Activated CD4-positive, alpha-beta T cell treated with anti-CD3 and anti-CD28 coated beads, Interleukin-2, amount 50 U/mL, for 48 hours (primary cell): ENCODE measurements at regions not wholly inside any gene's neighbourhood (a gene's known extent, or its start where the extent isn't known, plus 50 kb on each side); places are given as distances from the start of the nearest gene placed in this dataset.
"Not testable (repeated sequence)": the region's sequence is repeated elsewhere in the genome, so short reads cannot be mapped to it uniquely, and the experiment has no call there.

Experiments used
- DNase-seq, 2 experiments: peaks; one replicate each; pipeline ENCODE4 v3.0.0-alpha.2; 2020

DNA sequence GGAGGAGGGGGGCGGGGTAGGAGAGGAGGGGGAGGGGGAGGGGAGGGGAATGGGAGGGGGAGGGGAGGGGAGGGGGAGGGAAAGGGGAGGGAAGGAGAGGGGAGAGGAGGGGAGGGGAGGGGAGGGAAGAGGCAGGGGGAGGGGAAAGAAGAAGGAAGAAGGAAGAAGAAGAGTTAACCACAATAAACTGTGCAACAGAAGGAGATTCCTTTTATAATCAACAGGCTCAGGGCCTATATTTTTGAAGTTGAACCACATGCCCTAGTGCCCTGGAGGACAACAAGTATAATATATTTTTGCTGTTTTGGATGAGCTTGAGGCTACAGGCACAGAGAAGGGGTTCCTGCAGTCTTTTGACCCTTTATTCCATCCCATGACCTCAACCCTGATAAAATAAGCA is 228.2 kb upstream of the IRF2BP2 start:
- DNase-seq: no peak

GRCh38 chr1:234837713-234838112 is 227.7 kb upstream of the IRF2BP2 start:
- DNase-seq: no peak

DNA sequence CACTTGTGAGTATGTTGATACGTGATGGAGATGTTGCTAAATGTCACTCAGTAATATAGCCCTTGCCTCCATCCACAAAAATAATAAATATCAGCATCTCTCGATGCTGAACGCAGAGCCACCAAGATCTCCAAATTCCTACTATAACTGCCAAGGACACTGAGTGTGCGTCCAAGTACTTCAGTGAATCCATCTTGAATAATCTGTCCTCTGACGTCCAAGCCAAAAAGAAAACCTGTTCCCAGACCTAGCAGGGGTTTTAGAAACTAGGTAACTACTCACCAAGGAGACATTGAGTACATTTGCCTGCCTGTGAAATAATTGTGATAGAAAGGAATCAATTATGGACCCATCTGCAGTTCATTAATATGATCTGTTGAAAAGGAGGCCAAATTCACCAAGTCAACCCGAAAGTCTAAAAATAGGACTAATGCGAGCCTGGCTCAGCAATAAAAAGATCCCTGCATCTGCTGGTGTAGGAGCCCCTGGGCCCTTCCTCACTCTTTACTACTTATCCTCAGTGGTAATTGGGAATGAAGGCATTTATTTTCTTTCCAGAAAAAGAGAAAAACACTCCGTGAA is 226.9 kb upstream of the IRF2BP2 start:
- DNase-seq: no peak

DNA sequence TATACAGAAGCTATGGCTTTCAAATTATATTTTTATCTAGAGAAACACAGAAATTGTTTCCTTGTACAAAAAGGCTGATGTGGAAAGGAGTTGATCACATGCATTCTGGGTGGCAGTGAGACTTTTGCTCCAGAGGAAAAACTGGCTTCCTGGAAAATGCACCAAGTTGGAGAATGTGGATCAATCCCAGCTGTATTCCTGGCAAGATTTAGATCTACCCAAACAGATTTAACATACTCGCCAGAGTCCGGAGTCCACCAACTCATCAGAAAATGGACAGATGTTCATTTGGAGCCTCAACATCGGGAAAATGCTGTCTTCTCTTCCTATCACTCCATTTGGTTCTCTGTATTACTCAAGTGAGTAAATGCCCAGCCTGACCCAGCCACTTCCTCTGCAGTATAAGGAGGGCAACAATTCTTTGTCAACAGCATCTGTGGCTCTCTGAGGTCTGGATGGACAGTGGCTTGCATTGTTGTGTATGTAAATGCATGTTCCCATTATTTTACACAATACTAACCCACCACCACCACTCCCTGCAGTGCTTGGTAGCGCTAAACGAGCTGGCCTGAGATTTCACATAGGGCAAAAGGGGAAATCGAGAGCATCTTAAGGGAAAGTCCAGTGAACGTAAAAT is 226.2 kb upstream of the IRF2BP2 start:
- DNase-seq: no peak

DNA sequence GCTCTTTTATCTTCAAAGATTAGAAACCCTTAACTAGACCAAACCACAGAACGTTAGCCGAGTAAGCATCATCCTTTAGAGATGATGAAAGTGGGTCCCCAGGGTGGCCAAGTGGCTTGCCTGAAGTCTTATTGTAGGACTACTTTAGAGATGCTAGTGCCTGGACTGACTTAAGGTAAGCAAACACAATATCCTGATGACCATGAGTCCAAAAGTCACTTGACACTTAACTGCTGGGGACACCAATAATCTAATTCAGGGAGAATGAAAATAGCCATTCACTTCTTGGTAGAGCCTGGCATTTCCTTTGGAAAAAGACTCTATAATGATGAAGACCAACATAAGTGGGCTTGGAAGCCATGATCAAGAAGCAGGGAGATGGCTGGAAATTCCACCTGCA is 225.3 kb upstream of the IRF2BP2 start:
- no peak for DNase-seq

DNA sequence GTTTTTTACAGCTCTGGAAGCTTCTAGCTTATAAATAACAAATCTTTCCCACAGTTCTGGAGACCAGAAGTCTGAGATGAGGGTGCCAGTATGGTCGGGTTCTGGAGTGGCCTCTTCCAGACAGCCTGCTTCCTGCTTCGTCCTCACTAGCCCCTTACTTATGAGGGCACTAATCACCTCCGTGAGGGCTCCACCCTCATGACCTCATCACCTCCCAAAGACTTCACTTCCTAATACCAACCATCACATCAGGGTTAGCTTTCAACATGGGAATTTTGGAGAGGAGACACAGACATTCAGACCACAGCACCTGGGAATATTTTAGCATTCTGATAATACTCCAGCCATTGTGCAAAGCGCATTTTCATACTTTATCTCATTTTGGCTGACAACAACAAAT is 223.7 kb upstream of the IRF2BP2 start:
- no peak for DNase-seq

DNA sequence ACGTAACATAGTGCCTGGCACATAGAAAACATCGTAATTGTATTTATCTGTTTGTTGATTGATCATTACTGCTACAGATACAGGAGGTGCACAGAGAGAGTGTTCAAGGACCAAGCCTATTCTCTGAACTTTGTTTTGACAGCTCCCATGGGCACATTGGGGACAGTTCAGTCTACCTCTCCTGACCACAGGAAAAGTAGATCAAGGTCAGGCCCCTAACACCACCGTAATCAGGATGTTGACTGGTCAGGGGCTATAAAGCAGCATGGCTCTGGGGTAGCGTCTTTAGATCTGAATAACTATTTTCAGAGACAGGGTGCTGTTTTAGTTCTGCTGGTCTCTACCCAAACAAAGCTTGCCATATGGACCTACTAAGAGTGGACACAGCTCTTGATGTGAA is 223.1 kb upstream of the IRF2BP2 start:
- no peak for DNase-seq

GRCh38 chr1:234827656-234828055 is 217.7 kb upstream of the IRF2BP2 start:
- no peak for DNase-seq

DNA sequence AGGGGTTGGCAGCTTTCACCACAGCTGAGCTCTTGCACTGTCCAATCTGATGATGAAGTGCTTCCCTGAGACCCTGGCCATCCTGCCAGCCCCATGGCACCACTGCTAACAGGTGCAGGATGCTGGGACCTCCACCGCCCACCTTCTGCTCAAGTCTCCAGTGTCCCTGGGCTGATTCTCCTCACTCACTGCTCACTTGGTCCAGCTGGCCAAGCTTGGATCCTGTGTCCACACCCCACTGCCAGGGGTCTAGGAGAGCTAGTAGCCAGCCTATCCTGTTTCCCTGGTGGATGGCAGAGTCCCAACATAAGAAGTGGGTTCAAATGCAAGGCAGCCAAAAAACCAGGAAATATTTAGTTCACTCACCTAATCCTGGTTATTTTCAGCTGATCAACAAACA is 217.2 kb upstream of the IRF2BP2 start:
- no peak for DNase-seq

GRCh38 chr1:234826352-234826751 is 216.4 kb upstream of the IRF2BP2 start:
- DNase-seq: no peak

GRCh38 chr1:234825498-234826165 is 215.7 kb upstream of the IRF2BP2 start:
- no peak for DNase-seq

GRCh38 chr1:234824836-234825235 is 214.9 kb upstream of the IRF2BP2 start:
- not testable (repeated sequence) for DNase-seq

- no peak for DNase-seq
Observed at GRCh38 chr1:234823191-234824176, 213.5 kb upstream of the IRF2BP2 start.

DNA sequence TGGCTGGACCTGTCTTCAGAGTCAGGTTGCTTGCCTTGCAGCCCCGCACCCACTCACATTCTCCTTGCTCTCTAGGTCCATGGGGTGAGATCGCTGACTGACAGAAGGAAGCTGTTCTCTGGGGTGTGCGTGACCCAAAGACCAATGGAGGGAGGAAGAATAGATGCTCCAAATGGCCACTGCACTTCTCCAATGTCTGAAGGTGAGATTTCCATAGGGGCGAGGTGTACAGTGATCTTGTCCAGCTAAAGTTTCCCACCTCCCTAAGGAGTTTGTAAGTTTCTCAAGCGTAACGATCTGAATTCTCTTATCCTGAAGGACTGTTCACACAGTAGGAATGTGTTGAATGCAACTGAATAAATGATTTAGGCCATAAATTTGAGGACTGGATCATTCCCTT is 211.9 kb upstream of the IRF2BP2 start:
- no peak for DNase-seq

DNA sequence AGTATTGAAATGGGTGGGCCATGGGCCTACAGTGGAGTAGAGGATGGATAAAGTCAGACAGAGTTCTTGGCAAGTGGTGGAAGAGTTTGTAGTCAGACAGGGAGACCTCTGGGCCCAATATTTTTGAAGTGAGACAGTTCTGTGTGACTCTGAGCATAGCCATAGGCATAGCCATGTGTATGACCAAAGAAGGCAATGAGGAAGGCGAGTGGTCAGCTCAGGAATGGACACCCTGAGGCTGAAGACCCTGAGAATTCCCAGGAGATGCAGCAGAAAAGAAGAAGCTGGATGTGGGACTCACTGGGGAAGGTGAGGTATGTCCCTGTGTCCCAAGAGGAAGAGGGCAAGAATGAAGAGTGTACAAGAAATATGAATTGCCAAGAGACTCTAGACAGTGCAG is 210.6 kb upstream of the IRF2BP2 start:
- DNase-seq: no peak

GRCh38 chr1:234819845-234820244 is 209.9 kb upstream of the IRF2BP2 start:
- not testable (repeated sequence) for DNase-seq

- DNase-seq: not testable (repeated sequence)
Observed at GRCh38 chr1:234818040-234818387, 208.0 kb upstream of the IRF2BP2 start.

DNA sequence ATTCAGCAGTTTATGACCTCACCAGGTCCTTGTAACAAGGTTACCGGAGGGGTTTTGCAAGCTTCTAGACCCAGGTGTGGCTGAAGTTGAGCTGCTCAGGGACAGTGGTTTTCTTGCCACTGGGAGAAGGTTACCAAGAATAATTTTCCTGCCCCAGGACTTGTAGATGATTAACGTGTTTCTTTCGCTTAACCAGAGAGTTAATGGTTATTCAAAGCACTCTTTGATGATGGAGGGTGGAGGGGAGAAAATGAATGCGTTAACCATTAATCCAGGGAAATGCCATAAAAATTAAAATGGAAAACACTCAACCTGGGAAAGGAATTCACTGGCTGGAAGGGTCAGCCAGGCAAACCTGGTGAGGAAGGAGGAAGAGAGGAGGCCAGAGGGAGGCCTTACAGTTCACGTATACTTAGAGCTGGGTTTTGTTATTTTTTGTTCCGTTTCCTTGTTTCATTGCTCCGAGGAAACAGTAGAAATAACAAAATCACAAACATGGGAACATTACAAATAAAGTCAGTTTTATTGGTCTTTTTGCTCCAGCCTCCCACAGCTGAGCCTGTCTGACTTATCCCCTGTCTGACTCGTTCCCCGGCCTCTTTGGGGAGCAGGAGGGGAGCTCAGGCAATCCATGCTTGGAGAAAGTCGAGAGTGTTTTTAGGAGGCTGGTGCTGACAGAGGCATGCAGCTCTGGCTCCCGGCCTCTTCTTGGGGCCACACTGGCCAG is 207.5 kb upstream of the IRF2BP2 start:
- DNase-seq: not testable (repeated sequence)

GRCh38 chr1:234816864-234817263 is 206.9 kb upstream of the IRF2BP2 start:
- DNase-seq: not testable (repeated sequence)

DNA sequence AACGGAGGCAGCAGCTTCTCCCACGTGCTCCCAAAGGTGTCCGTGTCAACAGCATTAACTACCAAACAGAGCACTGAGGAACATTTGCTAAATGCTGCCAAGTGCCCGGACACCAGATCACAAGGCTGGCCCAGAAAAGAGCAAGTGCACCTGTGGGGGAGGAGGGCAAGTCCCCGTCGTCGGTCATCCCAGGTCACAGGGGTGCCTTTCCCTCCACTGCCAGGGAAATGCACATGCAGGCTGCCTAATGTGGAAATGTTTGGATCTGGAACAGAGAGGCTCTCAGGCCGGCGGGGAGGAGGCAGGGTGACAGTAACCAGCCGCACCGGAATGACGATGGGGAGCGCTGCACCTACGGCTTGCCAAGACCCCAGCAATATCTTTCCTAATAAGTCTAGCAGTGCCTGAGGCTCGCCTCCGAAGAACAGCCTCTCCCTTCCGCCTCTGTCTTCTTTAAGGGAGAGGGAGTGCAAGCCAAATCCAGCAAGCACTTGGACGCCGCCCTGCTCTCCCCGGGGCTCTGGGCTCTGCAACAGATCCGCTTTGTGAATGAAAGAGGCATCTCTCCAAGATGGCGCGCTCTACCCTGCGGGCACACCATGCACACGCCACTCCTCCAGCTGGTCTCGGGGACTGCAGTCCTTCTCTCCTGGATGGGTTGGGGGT is 206.3 kb upstream of the IRF2BP2 start:
- DNase-seq: not testable (repeated sequence)

GRCh38 chr1:234815295-234815815 is 205.4 kb upstream of the IRF2BP2 start:
- DNase-seq: not testable (repeated sequence)

GRCh38 chr1:234814235-234814634 is 204.3 kb upstream of the IRF2BP2 start:
- not testable (repeated sequence) for DNase-seq
